HCT116 (cell line): ENCODE measurements at regions not wholly inside any gene's neighbourhood (a gene's known extent, or its start where the extent isn't known, plus 50 kb on each side); places are given as distances from the start of the nearest gene placed in this dataset.

Source experiments
- ATAC-seq: fragments of 200-7000 bp; cut with Tn5 transposase; 2 replicates; pipeline ENCODE4 v1.9.1; 2020; ENCODE audit warnings: mild to moderate bottlenecking, moderate library complexity
- BruUV-seq: library from RNA; stranded (reverse); fragments of 400-500 nt; replicated peaks from 2 replicates; lab custom pipeline; 2021; lab: Mats Ljungman, UMichigan
- CTCF ChIA-PET: fragments of 300-600 bp; sonication (Branson Sonifier 250); formaldehyde crosslinking; loops from one replicate; lab custom pipeline; 2021; ENCODE audit warnings: antibody characterized with exemption; lab: Charles Lee
- POLR2A ChIA-PET: fragments of 300-600, 350-600 bp; sonication (Branson Sonifier 250); formaldehyde crosslinking; loops from one replicate; lab custom pipeline; 2021; ENCODE audit warnings: antibody characterized with exemption; lab: Charles Lee
- RAD21 ChIA-PET, 2 experiments: fragments of 300-600 bp; sonication (Branson Sonifier 250); formaldehyde crosslinking; loops; one replicate each; lab custom pipeline; 2023; ENCODE audit warnings: low total read pairs in 2 of 2; ENCODE audit not compliant: uncharacterized antibody in 2 of 2, unreplicated experiment in 2 of 2, low non-redundant PET in 1 of 2; lab: Charles Lee
- DNase-seq: peaks from one replicate; pipeline ENCODE4 v3.0.0-alpha.2; 2010; ENCODE audit warnings: low read depth, low spot score
- H2AFZ ChIP-seq: fragments of 200-600 bp; shearing (Covaris generic), sonication (generic); 2 replicates; pipeline ENCODE4 v1.6.1; 2017; ENCODE audit warnings: low read depth, mixed run types, mixed read lengths, antibody characterized with exemption, low read length; ENCODE audit not compliant: poor library complexity, severe bottlenecking
- H3K27ac ChIP-seq: 2 replicates; pipeline ENCODE4 v1.5.1; 2012; ENCODE audit warnings: low read depth, low read length
- H3K27me3 ChIP-seq: fragments of 200-600 bp; sonication (generic); 2 replicates; pipeline ENCODE4 v1.6.1; 2016; ENCODE audit warnings: mixed run types, low read length, mixed read lengths; ENCODE audit not compliant: insufficient read depth
- H3K36me3 ChIP-seq, 2 experiments: fragments of 200-500 bp in 1 of 2; fragments of 200-600 bp in 1 of 2; sonication (Bioruptor generic) in 1 of 2; sonication (generic) in 1 of 2; 2 replicates each; pipeline versions ENCODE4 v1.5.1 to v1.6.1; 2014 to 2016; ENCODE audit warnings: low read length in 2 of 2, inconsistent platforms in 1 of 2, mixed read lengths in 1 of 2, mixed run types in 1 of 2; ENCODE audit not compliant: insufficient read depth in 2 of 2, control insufficient read depth in 1 of 2
- H3K4me1 ChIP-seq, 2 experiments: fragments of 200-600 bp in 1 of 2; sonication (generic) in 1 of 2; 2 replicates each; pipeline versions ENCODE4 v1.5.1 to v1.6.1; 2012 to 2017; ENCODE audit warnings: low read length in 2 of 2, inconsistent platforms in 1 of 2, mild to moderate bottlenecking in 1 of 2, mixed read lengths in 1 of 2, mixed run types in 1 of 2, moderate library complexity in 1 of 2; ENCODE audit not compliant: insufficient read depth in 2 of 2, control insufficient read depth in 1 of 2
- H3K4me2 ChIP-seq: fragments of 200-600 bp; sonication (generic); 2 replicates; pipeline ENCODE4 v1.6.1; 2017; ENCODE audit warnings: mixed run types, low read length, mixed read lengths
- H3K4me3 ChIP-seq, 2 experiments: fragments of 200-600 bp in 1 of 2; sonication (generic) in 1 of 2; replicated peaks in 1 of 2; 2 replicates each; pipeline ENCODE4 v1.5.1; 2011 to 2016; ENCODE audit warnings: low read length in 2 of 2, control low read depth in 1 of 2, low read depth in 1 of 2, mild to moderate bottlenecking in 1 of 2, mixed read lengths in 1 of 2, mixed run types in 1 of 2
- H3K79me2 ChIP-seq: fragments of 200-600 bp; sonication (generic); 2 replicates; pipeline ENCODE4 v1.6.1; 2017; ENCODE audit warnings: mild to moderate bottlenecking, mixed run types, low read length, moderate library complexity, mixed read lengths; ENCODE audit not compliant: insufficient read depth
- H3K9ac ChIP-seq: fragments of 200-600 bp; sonication (generic); 2 replicates; pipeline ENCODE4 v1.6.1; 2016; ENCODE audit warnings: low read length, mixed read lengths
- H3K9me2 ChIP-seq: fragments of 200-600 bp; sonication (generic), shearing (Covaris generic); 2 replicates; pipeline ENCODE4 v1.6.1; 2017; ENCODE audit warnings: mixed run types, mild to moderate bottlenecking, moderate library complexity; ENCODE audit not compliant: insufficient read depth
- H3K9me3 ChIP-seq, 2 experiments: fragments of 200-500 bp in 1 of 2; fragments of 200-600 bp in 1 of 2; sonication (Bioruptor generic) in 1 of 2; sonication (generic) in 1 of 2; 2 replicates each; pipeline ENCODE4 v1.6.1; 2014 to 2017; ENCODE audit warnings: low read length in 2 of 2, mixed read lengths in 2 of 2, inconsistent platforms in 1 of 2, low read depth in 1 of 2, mild to moderate bottlenecking in 1 of 2, mixed run types in 1 of 2, moderate library complexity in 1 of 2; ENCODE audit not compliant: control insufficient read depth in 1 of 2, insufficient read depth in 1 of 2
- H4K20me1 ChIP-seq: fragments of 200-600 bp; sonication (generic), shearing (Covaris generic); 2 replicates; pipeline ENCODE4 v1.6.1; 2017; ENCODE audit warnings: mixed run types, mild to moderate bottlenecking, moderate library complexity; ENCODE audit not compliant: insufficient read depth
- EGR1 ChIP-seq: IDR thresholded peaks from 2 replicates; pipeline ENCODE4 v1.6.1; 2012; ENCODE audit warnings: low read depth
- ELF1 ChIP-seq: IDR thresholded peaks from 2 replicates; pipeline ENCODE4 v1.6.1; 2012; ENCODE audit warnings: low read depth, borderline replicate concordance
- EZH2 ChIP-seq: fragments of 200-600 bp; sonication (generic); IDR thresholded peaks from 2 replicates; pipeline ENCODE4 v1.6.1; 2017; ENCODE audit warnings: antibody characterized with exemption, mixed run types
- EZH2phosphoT487 ChIP-seq: fragments of 200-600 bp; IDR thresholded peaks from 2 replicates; pipeline ENCODE4 v1.6.1; 2018; ENCODE audit warnings: antibody characterized with exemption, borderline replicate concordance
- MAX ChIP-seq: IDR thresholded peaks from 2 replicates; pipeline ENCODE4 v1.6.1; 2012
- POLR2AphosphoS5 ChIP-seq: IDR thresholded peaks from 2 replicates; pipeline ENCODE4 v1.6.1; 2011; ENCODE audit warnings: mild to moderate bottlenecking, low read depth, low read length, moderate library complexity
- RAD21 ChIP-seq: IDR thresholded peaks from 2 replicates; pipeline ENCODE4 v1.6.1; 2012; ENCODE audit warnings: low read depth, mild to moderate bottlenecking
- SIN3A ChIP-seq: IDR thresholded peaks from 2 replicates; pipeline ENCODE4 v1.6.1; 2012; ENCODE audit warnings: low read depth
- TCF7L2 ChIP-seq: IDR thresholded peaks from 2 replicates; pipeline ENCODE4 v1.7.0; 2011; ENCODE audit warnings: borderline replicate concordance, inconsistent platforms; ENCODE audit not compliant: insufficient read depth, insufficient read length; ENCODE audit errors: extremely low read depth
- YY1 ChIP-seq: IDR thresholded peaks from 2 replicates; pipeline ENCODE4 v1.6.1; 2011; ENCODE audit warnings: low read length, low read depth, moderate library complexity, mild to moderate bottlenecking; ENCODE audit not compliant: insufficient replicate concordance; ENCODE audit errors: extremely low read depth
- ZNF274 ChIP-seq: fragments of 200-500 bp; sonication (Bioruptor generic); IDR thresholded peaks from 2 replicates; pipeline ENCODE4 v1.6.1; 2014; ENCODE audit warnings: mild to moderate bottlenecking, low read depth, low read length, inconsistent platforms
- intact Hi-C: fragments of 100-400 bp; cut with micrococcal nuclease; formaldehyde crosslinking; loops from 2 replicates; pipeline ENCODE4 v1.10.0; 2022
- TF ChIP-seq, protein P1 (sequence below), 3 experiments: fragments of 200-600 bp in 1 of 3; sonication (generic) in 1 of 3; IDR thresholded peaks in 2 of 3; conservative IDR thresholded peaks in 1 of 3; 2 replicates each; pipeline ENCODE4 v1.5.1; 2012 to 2017; ENCODE audit warnings: low read depth in 2 of 3, low read length in 2 of 3, antibody characterized with exemption in 1 of 3, borderline replicate concordance in 1 of 3, control low read depth in 1 of 3, mild to moderate bottlenecking in 1 of 3, mixed read lengths in 1 of 3, mixed run types in 1 of 3, moderate library complexity in 1 of 3; ENCODE audit not compliant: insufficient read depth in 1 of 3

DNA sequence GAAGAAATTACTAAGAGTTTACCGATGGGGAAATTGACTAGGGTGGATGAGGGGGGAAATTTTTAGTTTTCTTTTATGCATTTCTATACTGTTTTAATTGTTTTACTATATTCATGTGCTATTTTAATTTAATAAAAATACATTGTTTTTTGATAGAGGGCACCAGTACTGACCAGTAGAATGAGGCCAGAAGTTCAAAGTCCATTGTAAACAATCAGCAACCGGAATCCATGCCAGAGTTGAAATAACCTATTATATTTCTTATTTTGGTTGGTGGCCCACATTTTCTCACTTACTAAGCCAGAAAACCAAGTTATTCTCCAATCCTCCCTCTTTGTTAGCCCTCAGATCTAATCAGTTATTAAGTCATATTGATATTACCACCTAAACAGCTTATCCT is 595.9 kb downstream of the SMARCA1 start:
- no TSS peak for BruUV-seq
- Histone ChIP-seq H3K4me2 (no peak overlapping the region), H3K9ac (no peak overlapping the region), H3K27ac (no peak overlapping the region), H3K36me3 (no peaks in the 10 kb centered on the region), H3K9me3 (no peaks in the 10 kb centered on the region), H4K20me1 (no peaks in the 10 kb centered on the region), H3K4me1 (no peaks in the 10 kb centered on the region), H3K27me3 (no peaks in the 10 kb centered on the region), H3K4me3 (no peak overlapping the region), H3K79me2 (no peaks in the 10 kb centered on the region), H2AFZ (no peak overlapping the region), H3K9me2 (no peaks in the 10 kb centered on the region)
- intact Hi-C loops: no loop called here
- TF ChIP-seq EGR1: no peak
- TF ChIP-seq TCF7L2: no peak
- no peak for DNase-seq
- ATAC-seq: no peak
- ChIA-PET CTCF (no interaction called here), POLR2A (no interaction called here), RAD21 (no interaction called here)

- Histone ChIP-seq H3K9ac (no peak overlapping the region), H3K27ac (no peak overlapping the region), H3K4me3 (no peak overlapping the region), H4K20me1 (no peaks in the 10 kb centered on the region), H3K9me3 (no peaks in the 10 kb centered on the region), H3K9me2 (no peaks in the 10 kb centered on the region), H3K79me2 (no peaks in the 10 kb centered on the region), H3K4me2 (no peak overlapping the region)
- no TSS peak for BruUV-seq
- ChIA-PET RAD21 (no interaction called here), POLR2A (no interaction called here)
- ATAC-seq: no peak
- TF ChIP-seq, protein P1, sequence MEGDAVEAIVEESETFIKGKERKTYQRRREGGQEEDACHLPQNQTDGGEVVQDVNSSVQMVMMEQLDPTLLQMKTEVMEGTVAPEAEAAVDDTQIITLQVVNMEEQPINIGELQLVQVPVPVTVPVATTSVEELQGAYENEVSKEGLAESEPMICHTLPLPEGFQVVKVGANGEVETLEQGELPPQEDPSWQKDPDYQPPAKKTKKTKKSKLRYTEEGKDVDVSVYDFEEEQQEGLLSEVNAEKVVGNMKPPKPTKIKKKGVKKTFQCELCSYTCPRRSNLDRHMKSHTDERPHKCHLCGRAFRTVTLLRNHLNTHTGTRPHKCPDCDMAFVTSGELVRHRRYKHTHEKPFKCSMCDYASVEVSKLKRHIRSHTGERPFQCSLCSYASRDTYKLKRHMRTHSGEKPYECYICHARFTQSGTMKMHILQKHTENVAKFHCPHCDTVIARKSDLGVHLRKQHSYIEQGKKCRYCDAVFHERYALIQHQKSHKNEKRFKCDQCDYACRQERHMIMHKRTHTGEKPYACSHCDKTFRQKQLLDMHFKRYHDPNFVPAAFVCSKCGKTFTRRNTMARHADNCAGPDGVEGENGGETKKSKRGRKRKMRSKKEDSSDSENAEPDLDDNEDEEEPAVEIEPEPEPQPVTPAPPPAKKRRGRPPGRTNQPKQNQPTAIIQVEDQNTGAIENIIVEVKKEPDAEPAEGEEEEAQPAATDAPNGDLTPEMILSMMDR (IDR thresholded peaks at IDR 0.05 in 2 of 3, conservative IDR thresholded peaks at IDR 0.05 in 1 of 3; ENCODE audit: borderline replicate concordance in 1 of 3, insufficient read depth in 1 of 3, low read depth in 2 of 3, low read length in 2 of 3): no peak
- TF ChIP-seq RAD21: no peak
- no peak for TF ChIP-seq MAX
- no peak for TF ChIP-seq POLR2AphosphoS5
- TF ChIP-seq EZH2: no peak
- TF ChIP-seq EZH2phosphoT487: no peak
- TF ChIP-seq YY1: no peak
- TF ChIP-seq SIN3A: no peak
- TF ChIP-seq ZNF274: no peak
- no peak for TF ChIP-seq TCF7L2
- no peak for TF ChIP-seq ELF1
- TF ChIP-seq, all 23 proteins: peak for 0
- intact Hi-C loops: no loop called here
- no peaks in the 10 kb centered on the region for H3K36me3 ChIP-seq
- DNase-seq: no peak
- H2AFZ ChIP-seq: no peak overlapping the region
- CTCF ChIA-PET: no interaction called here
- no peaks in the 10 kb centered on the region for H3K27me3 ChIP-seq
- H3K4me1 ChIP-seq: no peaks in the 10 kb centered on the region
Measured at GRCh38 chrX:128906753-128907152, 616.5 kb downstream of the SMARCA1 start.
